HepG2 (cell line): ENCODE measurements at regions not wholly inside any gene's neighbourhood (a gene's known extent, or its start where the extent isn't known, plus 50 kb on each side); places are given as distances from the start of the nearest gene placed in this dataset.
A peak's percentile ranks its signal among the peaks of the same experiment; 100 is the strongest.

ENCODE experiments used
- ATAC-seq: fragments of 200-7000 bp; cut with Tn5 transposase; 3 replicates; pipeline ENCODE4 v1.9.1; 2020; ENCODE audit warnings: mild to moderate bottlenecking, moderate library complexity
- BruUV-seq: library from RNA; stranded (reverse); fragments of 400-500 nt; replicated peaks from 2 replicates; lab custom pipeline; 2021; lab: Mats Ljungman, UMichigan
- CTCF ChIA-PET: fragments of 300-600 bp; formaldehyde crosslinking; extraction: SDS; loops from one replicate; lab custom pipeline; 2021; ENCODE audit warnings: low total read pairs, inconsistent platforms, low intra/inter-chr PET ratio; lab: Yijun Ruan, JAX
- POLR2A ChIA-PET: fragments of 350-600 bp; sonication (Branson Sonifier 250); formaldehyde crosslinking; loops from one replicate; lab custom pipeline; 2020; ENCODE audit warnings: antibody characterized with exemption, inconsistent platforms; lab: Yijun Ruan, JAX
- DNase-seq: peaks from one replicate; pipeline ENCODE4 v3.0.0-alpha.2; 2015; ENCODE audit warnings: low spot score
- FAIRE-seq: peaks from 3 replicates; lab custom pipeline; 2011; peaks lifted over from hg19 to GRCh38; lab: Jason Lieb, UNC
- H2AFZ ChIP-seq: one replicate; pipeline ENCODE4 v1.6.1; 2011; ENCODE audit warnings: low read length, inconsistent platforms
- H3K27ac ChIP-seq: fragments of 300-600 bp; 3 replicates; pipeline ENCODE4 v1.8.0; 2011; ENCODE audit warnings: mixed run types, mild to moderate bottlenecking, mixed read lengths, low read length, inconsistent platforms; ENCODE audit not compliant: insufficient read depth; ENCODE audit errors: extremely low read length
- H3K27me3 ChIP-seq, 2 experiments: fragments of 200-600 bp in 1 of 2; 2 replicates in 1 of 2; 3 replicates in 1 of 2; pipeline versions ENCODE4 v1.6.0 to v1.8.0; 2011; ENCODE audit warnings: low read length in 2 of 2, mild to moderate bottlenecking in 2 of 2, moderate library complexity in 2 of 2, inconsistent platforms in 1 of 2; ENCODE audit not compliant: insufficient read depth in 2 of 2, control insufficient read depth in 1 of 2
- H3K36me3 ChIP-seq, 2 experiments: fragments of 200-600 bp in 1 of 2; replicated peaks in 1 of 2; 2 replicates in 1 of 2; 3 replicates in 1 of 2; pipeline versions ENCODE4 v1.5.1 to v1.8.0; 2011; ENCODE audit warnings: low read length in 2 of 2, inconsistent platforms in 1 of 2; ENCODE audit not compliant: insufficient read depth in 2 of 2, control insufficient read depth in 1 of 2
- H3K4me1 ChIP-seq: 2 replicates; pipeline ENCODE4 v1.5.1; 2012; ENCODE audit warnings: low read length, inconsistent platforms; ENCODE audit not compliant: insufficient read depth
- H3K4me2 ChIP-seq: 2 replicates; pipeline ENCODE4 v1.6.0; 2011; ENCODE audit warnings: low read depth, low read length, inconsistent platforms
- H3K4me3 ChIP-seq, 3 experiments: fragments of 200-600 bp in 1 of 3; sonication (generic), shearing (Covaris generic) in 1 of 3; replicated peaks in 1 of 3; 2 replicates each; pipeline ENCODE4 v1.5.1; 2011 to 2016; ENCODE audit warnings: low read length in 3 of 3, inconsistent platforms in 2 of 3, low read depth in 2 of 3, mild to moderate bottlenecking in 2 of 3, control low read depth in 1 of 3, mixed read lengths in 1 of 3; ENCODE audit not compliant: insufficient read depth in 1 of 3
- H3K79me2 ChIP-seq: one replicate; pipeline ENCODE4 v1.6.1; 2011; ENCODE audit warnings: low read length, inconsistent platforms; ENCODE audit not compliant: insufficient read depth
- H3K9ac ChIP-seq: 2 replicates; pipeline ENCODE4 v1.6.0; 2011; ENCODE audit warnings: mild to moderate bottlenecking, low read depth, low read length, inconsistent platforms; ENCODE audit not compliant: insufficient read depth
- H3K9me3 ChIP-seq: 2 replicates; pipeline ENCODE4 v1.5.1; 2012; ENCODE audit warnings: mild to moderate bottlenecking, low read length
- H4K20me1 ChIP-seq: 2 replicates; pipeline ENCODE4 v1.6.0; 2011; ENCODE audit warnings: inconsistent platforms, mild to moderate bottlenecking, low read length, moderate library complexity; ENCODE audit not compliant: insufficient read depth
- EP300 ChIP-seq, 3 experiments: sonication (generic) in 1 of 3; formaldehyde crosslinking in 1 of 3; IDR thresholded peaks; 2 replicates each; pipeline versions ENCODE4 v1.5.1 to v1.6.1; 2011 to 2020; ENCODE audit warnings: low read depth in 2 of 3, low read length in 2 of 3, borderline replicate concordance in 1 of 3, improper control_type of control experiment in 1 of 3, mild to moderate bottlenecking in 1 of 3, missing genetic modification reagents in 1 of 3, moderate library complexity in 1 of 3
- KLF11 ChIP-seq: IDR thresholded peaks from 2 replicates; pipeline ENCODE4 v1.6.1; 2016; ENCODE audit warnings: missing compliant biosample characterization
- NFKB2 ChIP-seq: sonication (generic); formaldehyde crosslinking; IDR thresholded peaks from 2 replicates; pipeline ENCODE4 v1.4.0; 2020; ENCODE audit warnings: missing genetic modification reagents, borderline replicate concordance
- NONO ChIP-seq, 2 experiments: fragments of 450-650 bp in 1 of 2; sonication (generic) in 1 of 2; formaldehyde crosslinking in 1 of 2; IDR thresholded peaks in 1 of 2; conservative IDR thresholded peaks in 1 of 2; 2 replicates each; pipeline versions ENCODE4 v1.6.1 to v1.8.0; 2017 to 2022; ENCODE audit warnings: mild to moderate bottlenecking in 1 of 2, missing genetic modification reagents in 1 of 2, moderate library complexity in 1 of 2
- SMYD3 ChIP-seq: sonication (generic); formaldehyde crosslinking; IDR thresholded peaks from 2 replicates; pipeline ENCODE4 v1.8.1; 2023; ENCODE audit warnings: mild to moderate bottlenecking, missing genetic modification reagents
- ZFX ChIP-seq: sonication (generic); formaldehyde crosslinking; IDR thresholded peaks from 2 replicates; pipeline ENCODE4 v1.4.0; 2020; ENCODE audit warnings: mild to moderate bottlenecking, low read depth, missing genetic modification reagents, moderate library complexity
- ZNF205 ChIP-seq: IDR thresholded peaks from 2 replicates; pipeline ENCODE4 v1.6.1; 2018; ENCODE audit warnings: missing biosample characterization, missing genetic modification reagents
- ZNF33B ChIP-seq: sonication (generic); formaldehyde crosslinking; IDR thresholded peaks from 2 replicates; pipeline ENCODE4 v1.5.1; 2020; ENCODE audit warnings: mild to moderate bottlenecking, missing genetic modification reagents
- WGBS: methylation state at CpG from one replicate; pipeline ENCODE4 v1.1.6; 2017; ENCODE audit warnings: low lambda C conversion rate; 5-methylcytosine and 5-hydroxymethylcytosine counted together
- in situ Hi-C: cut with HindIII; loops from 2 replicates; pipeline ENCODE4 v1.10.0; 2017; ENCODE audit warnings: low pct_unique_long_range_greater_than_20kb; ENCODE audit not compliant: extremely low pct_ligation_motif_present
- intact Hi-C: fragments of 100-400 bp; cut with micrococcal nuclease; formaldehyde crosslinking; loops from one replicate; pipeline ENCODE4 v1.10.0; 2022; ENCODE audit not compliant: unreplicated experiment
- TF ChIP-seq, protein P1 (sequence below): sonication (generic); formaldehyde crosslinking; IDR thresholded peaks from 2 replicates; pipeline ENCODE4 v1.5.1; 2020; ENCODE audit warnings: missing genetic modification reagents, mild to moderate bottlenecking, borderline replicate concordance
- TF ChIP-seq, protein P2 (sequence below): sonication (generic); formaldehyde crosslinking; IDR thresholded peaks from 2 replicates; pipeline ENCODE4 v1.5.0; 2020; ENCODE audit warnings: missing genetic modification reagents, mild to moderate bottlenecking, borderline replicate concordance
- TF ChIP-seq, protein P3 (sequence below): sonication (generic); formaldehyde crosslinking; IDR thresholded peaks from 2 replicates; pipeline ENCODE4 v1.4.0; 2020; ENCODE audit warnings: low read depth, mild to moderate bottlenecking, missing genetic modification reagents
- TF ChIP-seq, protein P4 (sequence below): IDR thresholded peaks from 2 replicates; pipeline ENCODE4 v1.4.0; 2020; ENCODE audit warnings: mild to moderate bottlenecking, missing genetic modification reagents

DNA sequence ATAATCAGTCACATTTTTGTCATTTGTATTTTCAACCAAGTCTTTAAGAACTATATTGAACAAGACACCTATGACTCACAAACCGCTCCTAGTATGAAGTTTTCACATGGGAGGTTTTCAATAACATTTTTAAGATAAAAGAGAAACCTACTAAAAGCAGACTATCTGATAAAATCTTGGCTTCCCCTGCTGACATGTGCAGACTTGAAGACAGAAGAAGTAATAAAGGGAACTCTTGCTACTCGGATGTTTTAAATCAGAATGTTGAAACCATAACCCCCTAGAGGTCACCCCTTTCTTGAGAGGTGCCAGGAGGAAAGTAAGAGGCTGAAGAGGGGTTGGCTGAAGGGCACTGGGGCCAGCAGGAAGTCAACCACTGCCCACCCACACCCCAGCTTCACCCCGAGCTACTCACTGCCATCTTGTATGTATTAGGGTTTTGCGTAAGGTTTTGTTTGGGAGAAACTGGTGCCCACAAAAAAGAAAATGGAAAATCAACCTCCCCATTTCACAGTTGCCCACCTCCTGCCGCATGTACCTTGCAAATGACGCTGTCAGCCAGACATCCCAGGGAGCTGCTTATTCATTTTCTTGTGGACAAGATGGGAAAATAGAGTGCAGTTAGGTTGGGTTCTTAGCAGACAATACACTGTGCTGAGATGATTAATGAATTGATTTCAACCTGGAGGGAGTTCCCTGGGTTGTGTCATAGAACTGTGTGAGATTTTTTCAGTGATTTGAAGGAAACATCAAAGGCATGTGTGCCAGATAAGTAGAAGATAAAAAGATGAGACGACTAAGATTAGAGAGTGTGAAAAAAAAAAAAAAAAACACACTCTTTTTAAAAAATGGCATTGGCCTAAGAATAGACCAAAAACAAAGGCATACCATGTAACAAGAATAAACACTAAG, 83.2 kb upstream of the TAB2 start (continued):
- TF ChIP-seq, protein P1, sequence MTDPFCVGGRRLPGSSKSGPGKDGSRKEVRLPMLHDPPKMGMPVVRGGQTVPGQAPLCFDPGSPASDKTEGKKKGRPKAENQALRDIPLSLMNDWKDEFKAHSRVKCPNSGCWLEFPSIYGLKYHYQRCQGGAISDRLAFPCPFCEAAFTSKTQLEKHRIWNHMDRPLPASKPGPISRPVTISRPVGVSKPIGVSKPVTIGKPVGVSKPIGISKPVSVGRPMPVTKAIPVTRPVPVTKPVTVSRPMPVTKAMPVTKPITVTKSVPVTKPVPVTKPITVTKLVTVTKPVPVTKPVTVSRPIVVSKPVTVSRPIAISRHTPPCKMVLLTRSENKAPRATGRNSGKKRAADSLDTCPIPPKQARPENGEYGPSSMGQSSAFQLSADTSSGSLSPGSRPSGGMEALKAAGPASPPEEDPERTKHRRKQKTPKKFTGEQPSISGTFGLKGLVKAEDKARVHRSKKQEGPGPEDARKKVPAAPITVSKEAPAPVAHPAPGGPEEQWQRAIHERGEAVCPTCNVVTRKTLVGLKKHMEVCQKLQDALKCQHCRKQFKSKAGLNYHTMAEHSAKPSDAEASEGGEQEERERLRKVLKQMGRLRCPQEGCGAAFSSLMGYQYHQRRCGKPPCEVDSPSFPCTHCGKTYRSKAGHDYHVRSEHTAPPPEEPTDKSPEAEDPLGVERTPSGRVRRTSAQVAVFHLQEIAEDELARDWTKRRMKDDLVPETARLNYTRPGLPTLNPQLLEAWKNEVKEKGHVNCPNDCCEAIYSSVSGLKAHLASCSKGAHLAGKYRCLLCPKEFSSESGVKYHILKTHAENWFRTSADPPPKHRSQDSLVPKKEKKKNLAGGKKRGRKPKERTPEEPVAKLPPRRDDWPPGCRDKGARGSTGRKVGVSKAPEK (CRISPR knock-in tag): no peak
- no peak for TF ChIP-seq SMYD3 (CRISPR knock-in tag)

DNA sequence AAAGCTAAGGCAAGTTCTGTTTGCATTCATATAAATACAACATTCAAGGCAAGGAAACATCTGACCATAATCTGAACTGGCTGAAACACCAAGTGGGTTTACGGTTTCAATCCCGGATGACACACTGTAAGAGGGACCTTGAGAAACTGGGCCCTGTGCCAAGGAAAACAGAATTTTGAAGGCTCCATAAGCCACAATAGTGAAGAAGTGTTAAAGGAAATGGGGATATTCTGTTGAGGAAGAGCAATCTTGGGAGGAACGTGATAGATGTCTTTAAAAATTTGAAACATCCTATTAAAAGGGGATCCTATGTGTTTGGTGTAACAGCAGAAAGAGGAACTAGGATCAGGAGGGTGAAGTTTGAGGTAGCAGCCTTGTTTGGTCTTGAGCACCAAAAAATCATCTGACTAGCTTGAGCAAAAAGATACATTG, 82.4 kb upstream of the TAB2 start:
- ATAC-seq: no peak
- peaks cover 24% of the 10 kb centered on the region for H3K4me1 ChIP-seq
- no TSS peak for BruUV-seq
- under 1% methylated on average over 3 of the region's 3 CpGs for WGBS
- H3K27me3 ChIP-seq: peaks cover 0 to 15% of the 10 kb centered on the region in 2 experiments; a peak in 2 of 5 replicates
- DNase-seq: peak; percentile 54
- no peak overlapping the region for H3K4me2 ChIP-seq
- no peak overlapping the region for H3K4me3 ChIP-seq
- no peaks in the 10 kb centered on the region for H3K79me2 ChIP-seq
- intact Hi-C loops (no loop called here), in situ Hi-C loops (no loop called here)
- no peaks in the 10 kb centered on the region for H3K9me3 ChIP-seq
- peak; percentile 12 for FAIRE-seq
- ChIA-PET CTCF (no interaction called here), POLR2A (no interaction called here)
- H3K36me3 ChIP-seq: no peaks in the 10 kb centered on the region
- H4K20me1 ChIP-seq: no peaks in the 10 kb centered on the region
- H3K9ac ChIP-seq: no peak overlapping the region
- no peak overlapping the region for H3K27ac ChIP-seq
- no peak overlapping the region for H2AFZ ChIP-seq
- TF ChIP-seq, protein P2, sequence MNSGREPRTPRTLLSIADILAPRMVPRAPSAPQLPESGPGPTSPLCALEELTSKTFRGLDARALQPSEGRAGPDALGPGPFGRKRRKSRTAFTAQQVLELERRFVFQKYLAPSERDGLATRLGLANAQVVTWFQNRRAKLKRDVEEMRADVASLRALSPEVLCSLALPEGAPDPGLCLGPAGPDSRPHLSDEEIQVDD: no peak
- TF ChIP-seq NFKB2 (CRISPR knock-in tag): no peak
- TF ChIP-seq ZNF33B (CRISPR knock-in tag): no peak
- TF ChIP-seq KLF11 (CRISPR knock-in tag): no peak
- TF ChIP-seq, protein P3, sequence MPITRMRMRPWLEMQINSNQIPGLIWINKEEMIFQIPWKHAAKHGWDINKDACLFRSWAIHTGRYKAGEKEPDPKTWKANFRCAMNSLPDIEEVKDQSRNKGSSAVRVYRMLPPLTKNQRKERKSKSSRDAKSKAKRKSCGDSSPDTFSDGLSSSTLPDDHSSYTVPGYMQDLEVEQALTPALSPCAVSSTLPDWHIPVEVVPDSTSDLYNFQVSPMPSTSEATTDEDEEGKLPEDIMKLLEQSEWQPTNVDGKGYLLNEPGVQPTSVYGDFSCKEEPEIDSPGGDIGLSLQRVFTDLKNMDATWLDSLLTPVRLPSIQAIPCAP: no peak
- no peak for TF ChIP-seq ZNF205 (CRISPR knock-in tag)
- no peak for TF ChIP-seq ZFX (CRISPR knock-in tag)
- 0 out of 4 replicates have a peak, but pooled peaks of 1 of the 2 experiments have one; percentile 16 for TF ChIP-seq EP300 (IDR thresholded peaks at IDR 0.05; ENCODE audit: low read depth in 2 of 2, low read length in 2 of 2)
- no peak for TF ChIP-seq EP300 (CRISPR knock-in tag; IDR thresholded peaks at IDR 0.05; ENCODE audit: borderline replicate concordance)
- no peak for TF ChIP-seq NONO (IDR thresholded peaks at IDR 0.05)
- no peak for TF ChIP-seq NONO (CRISPR knock-in tag; conservative IDR thresholded peaks at IDR 0.05)
- TF ChIP-seq, protein P4, sequence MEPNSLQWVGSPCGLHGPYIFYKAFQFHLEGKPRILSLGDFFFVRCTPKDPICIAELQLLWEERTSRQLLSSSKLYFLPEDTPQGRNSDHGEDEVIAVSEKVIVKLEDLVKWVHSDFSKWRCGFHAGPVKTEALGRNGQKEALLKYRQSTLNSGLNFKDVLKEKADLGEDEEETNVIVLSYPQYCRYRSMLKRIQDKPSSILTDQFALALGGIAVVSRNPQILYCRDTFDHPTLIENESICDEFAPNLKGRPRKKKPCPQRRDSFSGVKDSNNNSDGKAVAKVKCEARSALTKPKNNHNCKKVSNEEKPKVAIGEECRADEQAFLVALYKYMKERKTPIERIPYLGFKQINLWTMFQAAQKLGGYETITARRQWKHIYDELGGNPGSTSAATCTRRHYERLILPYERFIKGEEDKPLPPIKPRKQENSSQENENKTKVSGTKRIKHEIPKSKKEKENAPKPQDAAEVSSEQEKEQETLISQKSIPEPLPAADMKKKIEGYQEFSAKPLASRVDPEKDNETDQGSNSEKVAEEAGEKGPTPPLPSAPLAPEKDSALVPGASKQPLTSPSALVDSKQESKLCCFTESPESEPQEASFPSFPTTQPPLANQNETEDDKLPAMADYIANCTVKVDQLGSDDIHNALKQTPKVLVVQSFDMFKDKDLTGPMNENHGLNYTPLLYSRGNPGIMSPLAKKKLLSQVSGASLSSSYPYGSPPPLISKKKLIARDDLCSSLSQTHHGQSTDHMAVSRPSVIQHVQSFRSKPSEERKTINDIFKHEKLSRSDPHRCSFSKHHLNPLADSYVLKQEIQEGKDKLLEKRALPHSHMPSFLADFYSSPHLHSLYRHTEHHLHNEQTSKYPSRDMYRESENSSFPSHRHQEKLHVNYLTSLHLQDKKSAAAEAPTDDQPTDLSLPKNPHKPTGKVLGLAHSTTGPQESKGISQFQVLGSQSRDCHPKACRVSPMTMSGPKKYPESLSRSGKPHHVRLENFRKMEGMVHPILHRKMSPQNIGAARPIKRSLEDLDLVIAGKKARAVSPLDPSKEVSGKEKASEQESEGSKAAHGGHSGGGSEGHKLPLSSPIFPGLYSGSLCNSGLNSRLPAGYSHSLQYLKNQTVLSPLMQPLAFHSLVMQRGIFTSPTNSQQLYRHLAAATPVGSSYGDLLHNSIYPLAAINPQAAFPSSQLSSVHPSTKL: peak; percentile 31; the same call in 1 of the 2 replicates
